BJ (cell line): ENCODE measurements at regions not wholly inside any gene's neighbourhood (a gene's known extent, or its start where the extent isn't known, plus 50 kb on each side); places are given as distances from the start of the nearest gene placed in this dataset.

ENCODE experiments used
- CTCF ChIA-PET: fragments of 350-600 bp; formaldehyde crosslinking; extraction: SDS; loops from one replicate; lab custom pipeline; 2021; ENCODE audit warnings: antibody characterized with exemption, inconsistent platforms; lab: Yijun Ruan, JAX
- POLR2A ChIA-PET: fragments of 300-600 bp; sonication (Branson Sonifier 250); formaldehyde crosslinking; extraction: SDS; loops from one replicate; lab custom pipeline; 2021; ENCODE audit warnings: antibody characterized with exemption; lab: Charles Lee
- DNase-seq: peaks from one replicate; pipeline ENCODE4 v3.0.0-alpha.2; 2011; ENCODE audit warnings: low read depth
- H3K27me3 ChIP-seq: 2 replicates; pipeline ENCODE4 v1.6.0; 2011; ENCODE audit warnings: low read length; ENCODE audit not compliant: control insufficient read depth, insufficient read depth
- H3K36me3 ChIP-seq: 2 replicates; pipeline ENCODE4 v1.5.1; 2011; ENCODE audit warnings: low read length; ENCODE audit not compliant: control insufficient read depth, insufficient read depth
- H3K4me3 ChIP-seq: 2 replicates; pipeline ENCODE4 v1.5.1; 2011; ENCODE audit warnings: low read depth, mild to moderate bottlenecking, control low read depth, low read length
- CTCF ChIP-seq: IDR thresholded peaks from 2 replicates; pipeline ENCODE4 v1.5.1; 2011; ENCODE audit warnings: low read depth, mild to moderate bottlenecking, control low read depth, inconsistent platforms, low read length, moderate library complexity; ENCODE audit not compliant: insufficient read depth

DNA sequence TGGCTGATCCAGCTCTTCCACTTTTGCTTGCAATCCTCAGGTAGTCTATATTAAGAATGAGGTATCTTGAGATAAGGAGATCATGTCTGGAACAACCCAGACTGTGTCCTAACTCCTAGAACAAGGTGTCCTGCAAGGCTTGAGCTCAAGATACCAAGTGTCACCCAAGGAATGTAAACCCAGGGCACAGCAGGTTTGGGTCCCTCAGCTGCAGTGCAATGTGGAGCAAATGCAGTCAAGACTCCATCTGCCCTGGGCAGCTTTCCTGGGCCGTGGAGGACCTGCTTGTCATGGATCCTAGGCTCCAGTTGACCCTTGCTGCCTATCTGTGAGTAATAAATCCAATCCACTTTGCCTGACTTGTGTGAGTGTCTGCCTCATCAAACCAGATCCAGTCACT lies 166.1 kb downstream of the OTOR start:
- no peak for DNase-seq
- TF ChIP-seq CTCF = no peak

DNA sequence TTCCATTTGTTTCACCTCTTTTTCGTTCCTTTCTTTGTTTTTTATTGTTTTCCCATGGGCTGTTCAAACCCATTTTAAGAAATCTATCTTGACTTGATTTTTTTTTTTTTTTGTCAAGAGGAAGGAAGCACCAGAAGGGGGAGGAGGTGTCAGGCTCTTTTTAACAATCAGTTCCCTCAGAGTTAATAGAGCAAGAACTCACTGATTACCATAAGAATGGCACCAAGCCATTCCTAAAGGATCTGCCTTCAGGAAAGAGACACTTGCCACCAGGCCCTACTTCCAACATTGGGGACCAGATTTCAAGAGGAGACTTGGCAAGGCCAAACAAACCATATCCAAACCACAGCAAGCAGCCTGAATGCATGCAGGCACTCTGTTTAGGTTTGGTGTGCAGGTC lies 168.0 kb downstream of the OTOR start:
- ChIA-PET POLR2A (no interaction called here), CTCF (no interaction called here)
- Histone ChIP-seq H3K4me3 (no peak overlapping the region), H3K36me3 (no peaks in the 10 kb centered on the region), H3K27me3 (no peaks in the 10 kb centered on the region)
- no peak for DNase-seq
- no peak for TF ChIP-seq CTCF

More for the DNA sequence above, 166.1 kb downstream of the OTOR start:
- H3K4me3 ChIP-seq = no peak overlapping the region
- no peaks in the 10 kb centered on the region for H3K36me3 ChIP-seq
- ChIA-PET CTCF (interaction anchor here (1.5 kb wide), 1 partner anchor 10 kb away, joined by 4 read pairs; no protein-coding TSS in a partner anchor), POLR2A (no interaction called here)
- H3K27me3 ChIP-seq = no peaks in the 10 kb centered on the region

GRCh38 chr20:16917636-16918035 lies 169.5 kb downstream of the OTOR start:
- ChIA-PET POLR2A (interaction anchor here (0.6 kb wide), 1 partner anchor 616 kb away, joined by 3 read pairs; no protein-coding TSS in a partner anchor), CTCF (interaction anchor here (0.7 kb wide), 1 partner anchor 16 kb away, joined by 3 read pairs; no protein-coding TSS in a partner anchor)
- DNase-seq = no peak

DNA sequence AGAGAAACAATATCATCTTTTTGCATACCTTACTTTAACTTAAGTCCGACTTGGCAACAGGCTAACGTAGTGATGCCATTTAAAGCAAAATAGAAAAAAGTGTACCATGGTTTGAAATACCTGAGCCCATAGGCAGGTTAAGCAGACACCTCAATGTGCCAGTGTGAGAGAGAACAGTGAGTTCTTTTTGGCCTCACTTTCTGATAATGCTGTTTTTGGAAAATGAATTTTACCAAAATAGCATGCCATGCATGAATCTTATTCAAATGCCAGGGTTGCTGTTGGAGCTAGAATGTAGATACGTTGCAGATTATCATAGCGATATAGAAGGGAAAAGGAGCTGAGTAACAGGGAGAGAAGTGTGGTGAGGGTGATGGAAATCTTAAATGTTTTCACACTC lies 170.2 kb downstream of the OTOR start:
- no peak for TF ChIP-seq CTCF
- CTCF ChIA-PET = no interaction called here
- H3K27me3 ChIP-seq = no peaks in the 10 kb centered on the region
- H3K36me3 ChIP-seq = no peaks in the 10 kb centered on the region
- POLR2A ChIA-PET = no interaction called here
- no peak overlapping the region for H3K4me3 ChIP-seq
- DNase-seq = no peak

More at GRCh38 chr20:16917636-16918035, 169.5 kb downstream of the OTOR start:
- Histone ChIP-seq H3K4me3 (no peak overlapping the region), H3K27me3 (no peaks in the 10 kb centered on the region), H3K36me3 (no peaks in the 10 kb centered on the region)
- no peak for TF ChIP-seq CTCF

DNA sequence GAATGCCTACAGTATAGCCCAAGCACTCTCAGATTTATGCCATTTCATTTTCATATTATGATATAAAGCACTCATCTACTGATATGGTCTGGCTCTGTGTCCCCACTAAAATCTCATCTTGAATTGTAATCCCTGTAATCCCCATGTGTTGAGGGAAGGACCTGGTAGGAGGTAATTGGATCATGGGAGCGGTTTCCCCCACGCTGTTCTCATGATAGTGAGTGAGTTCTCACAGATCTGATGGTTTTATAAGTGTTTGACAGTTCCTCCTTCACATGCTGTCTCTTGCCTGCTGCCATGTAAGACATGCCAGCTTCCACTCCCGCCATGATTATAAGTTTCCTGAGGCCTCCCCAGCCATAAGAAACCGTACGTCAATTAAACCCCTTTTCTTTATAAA lies 171.7 kb downstream of the OTOR start:
- Histone ChIP-seq H3K36me3 (no peaks in the 10 kb centered on the region), H3K4me3 (no peak overlapping the region), H3K27me3 (no peaks in the 10 kb centered on the region)
- TF ChIP-seq CTCF = no peak
- no peak for DNase-seq
- ChIA-PET POLR2A (no interaction called here), CTCF (no interaction called here)
